Right lobe of liver (tissue), 6 donors: ENCODE measurements at regions not wholly inside any gene's neighbourhood (a gene's known extent, or its start where the extent isn't known, plus 50 kb on each side); places are given as distances from the start of the nearest gene placed in this dataset.

Experiments used
- ATAC-seq, 4 donors: fragments of 200-7000 bp; cut with Tn5 transposase; one replicate each; pipeline ENCODE4 v1.9.1; 2020; ENCODE audit warnings: mild to moderate bottlenecking in 4 of 4, moderate library complexity in 4 of 4
- DNase-seq, 3 donors: peaks; one replicate each; pipeline ENCODE4 v3.0.0-alpha.2; 2020
- H3K27ac ChIP-seq, 3 donors: fragments of 200-600 bp; one replicate each; pipeline ENCODE4 v1.8.0; 2022
- H3K27me3 ChIP-seq, 2 donors: fragments of 200-600 bp; one replicate each; pipeline ENCODE4 v1.8.0; 2022
- H3K36me3 ChIP-seq, 4 donors: fragments of 200-600 bp; sonication (generic) in 1 of 4; one replicate each; pipeline versions ENCODE4 v1.5.1 to v1.8.0; 2017 to 2022; ENCODE audit warnings: control low read depth in 1 of 4
- H3K4me1 ChIP-seq, 4 donors: fragments of 200-600 bp; sonication (generic) in 1 of 4; one replicate each; pipeline versions ENCODE4 v1.5.1 to v1.8.0; 2017 to 2022; ENCODE audit warnings: control low read depth in 1 of 4
- H3K4me3 ChIP-seq, 3 donors: fragments of 200-600 bp; one replicate each; pipeline ENCODE4 v1.8.0; 2022
- H3K9me3 ChIP-seq, 4 donors: fragments of 200-600 bp; sonication (generic) in 1 of 4; one replicate each; pipeline versions ENCODE4 v1.5.1 to v1.8.0; 2017 to 2022; ENCODE audit warnings: control low read depth in 1 of 4
- CTCF ChIP-seq, 4 donors: fragments of 200-600 bp in 3 of 4; fragments of 450-650 bp in 1 of 4; IDR thresholded peaks; one replicate each; pipeline versions ENCODE4 v1.5.1 to v1.8.0; 2016 to 2022; ENCODE audit warnings: antibody characterized with exemption in 4 of 4, mild to moderate bottlenecking in 2 of 4
- POLR2A ChIP-seq: fragments of 450-650 bp; IDR thresholded peaks from one replicate; pipeline ENCODE4 v1.6.1; 2017; ENCODE audit warnings: antibody characterized with exemption, mild to moderate bottlenecking
- WGBS: methylation state at CpG from one replicate; pipeline ENCODE4 v1.1.6; 2018; ENCODE audit warnings: low coverage, low lambda C conversion rate; ENCODE audit not compliant: insufficient coverage; ENCODE audit errors: missing lambda C conversion rate; 5-methylcytosine and 5-hydroxymethylcytosine counted together
- intact Hi-C, 2 donors: fragments of 100-400 bp; cut with DNase I; formaldehyde crosslinking; loops; one replicate each; pipeline versions ENCODE4 v1.11.2 to v1.14.1; 2022
- donor health status: DM: no; HTN: yes; CAD: no.
- donor health status: DM: no; HTN: no; CAD: no.
- donor health status: DM: no; HTN: no; CAD: no.
- donor health status: DM: no; HTN: yes; CAD: no.
- donor health status: DM: no; HTN: yes; CAD: no.

GRCh38 chr9:107223381-107223780 lies 59.7 kb upstream of the RAD23B start:
- ATAC-seq (no peak), DNase-seq (no peak)
- no peak for TF ChIP-seq CTCF (IDR thresholded peaks at IDR 0.05)
- TF ChIP-seq POLR2A = no peak
- Histone ChIP-seq H3K27me3 (no peaks in the 10 kb centered on the region), H3K36me3 (no peaks in the 10 kb centered on the region), H3K4me1 (no peaks in the 10 kb centered on the region), H3K9me3 (no peaks in the 10 kb centered on the region), H3K27ac (no peak overlapping the region), H3K4me3 (no peak overlapping the region)
- intact Hi-C loops = no loop called here
- 90% methylated on average over 2 of the region's 2 CpGs for WGBS

DNA sequence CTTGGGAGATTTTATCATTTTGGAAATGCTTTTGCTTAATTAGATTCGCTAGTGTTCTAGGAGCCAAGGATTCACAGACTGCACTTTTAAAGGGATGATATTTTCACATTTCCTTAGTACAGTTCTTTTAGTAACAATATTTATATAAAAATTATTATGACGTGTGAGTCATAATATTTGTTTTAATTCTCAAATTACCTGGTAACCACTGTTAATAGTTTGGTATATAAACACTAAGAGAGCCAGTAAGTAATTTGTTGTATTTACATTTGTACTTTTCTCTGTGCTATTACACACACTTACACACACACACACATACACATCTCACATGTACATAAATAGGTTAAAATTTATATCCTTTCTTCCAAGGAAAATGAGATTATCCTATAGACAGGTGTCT lies 58.8 kb upstream of the RAD23B start:
- H3K27me3 ChIP-seq = no peaks in the 10 kb centered on the region
- 66% methylated on average over 2 of the region's 2 CpGs for WGBS
- intact Hi-C loops = no loop called here
- TF ChIP-seq CTCF (IDR thresholded peaks at IDR 0.05) (no peak), POLR2A (no peak)
- no peak for DNase-seq
- no peak overlapping the region for H3K27ac ChIP-seq
- no peak for ATAC-seq
- H3K36me3 ChIP-seq = no peaks in the 10 kb centered on the region
- no peak overlapping the region for H3K4me3 ChIP-seq
- no peaks in the 10 kb centered on the region for H3K4me1 ChIP-seq
- no peaks in the 10 kb centered on the region for H3K9me3 ChIP-seq

DNA sequence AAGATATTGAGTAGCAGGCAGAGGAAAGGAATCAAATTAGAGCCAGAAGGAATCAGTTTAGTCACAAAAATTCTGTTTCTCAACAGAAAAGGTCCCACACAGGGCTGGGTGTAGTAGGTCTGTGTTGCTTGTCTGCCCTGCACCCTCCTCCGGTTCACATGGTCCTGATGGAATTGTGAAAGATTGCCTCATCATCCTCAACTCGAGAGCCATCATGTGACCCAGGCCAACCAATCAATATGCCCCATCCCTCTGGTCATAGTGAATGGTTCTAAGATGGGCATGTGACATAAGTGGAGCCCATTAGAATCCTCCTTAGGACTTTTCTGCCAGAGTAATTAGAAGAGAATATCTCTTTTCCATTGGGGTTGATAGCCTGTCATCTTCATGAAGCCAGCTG lies 56.7 kb upstream of the RAD23B start:
- Histone ChIP-seq H3K4me3 (no peak overlapping the region), H3K27me3 (no peaks in the 10 kb centered on the region), H3K4me1 (no peaks in the 10 kb centered on the region), H3K9me3 (no peaks in the 10 kb centered on the region), H3K36me3 (no peaks in the 10 kb centered on the region), H3K27ac (no peak overlapping the region)
- TF ChIP-seq CTCF (IDR thresholded peaks at IDR 0.05) (no peak), POLR2A (no peak)
- intact Hi-C loops = no loop called here
- no peak for DNase-seq
- ATAC-seq = no peak
- no CpG with 5 or more reads among the region's 2 CpGs for WGBS

GRCh38 chr9:107227774-107228173 lies 55.3 kb upstream of the RAD23B start:
- DNase-seq = no peak
- H3K27me3 ChIP-seq = no peaks in the 10 kb centered on the region
- no peaks in the 10 kb centered on the region for H3K9me3 ChIP-seq
- ATAC-seq = no peak
- H3K4me3 ChIP-seq = no peak overlapping the region
- H3K4me1 ChIP-seq = no peaks in the 10 kb centered on the region
- 73% methylated on average over 3 of the region's 3 CpGs for WGBS
- TF ChIP-seq CTCF (IDR thresholded peaks at IDR 0.05) = no peak
- TF ChIP-seq POLR2A = no peak
- no peak overlapping the region for H3K27ac ChIP-seq
- H3K36me3 ChIP-seq = no peaks in the 10 kb centered on the region
- intact Hi-C loops = no loop called here

GRCh38 chr9:107228496-107229039 lies 54.5 kb upstream of the RAD23B start:
- Histone ChIP-seq H3K27ac (no peak overlapping the region), H3K36me3 (no peaks in the 10 kb centered on the region), H3K9me3 (no peaks in the 10 kb centered on the region), H3K4me3 (no peak overlapping the region), H3K27me3 (no peaks in the 10 kb centered on the region), H3K4me1 (no peaks in the 10 kb centered on the region)
- 40% methylated on average over 5 of the region's 6 CpGs for WGBS
- no peak for ATAC-seq
- DNase-seq = no peak
- intact Hi-C loops = no loop called here
- TF ChIP-seq POLR2A (no peak), CTCF (IDR thresholded peaks at IDR 0.05) (no peak)
